ENCODE measurements at regions not wholly inside any gene's neighbourhood (a gene's known extent, or its start where the extent isn't known, plus 50 kb on each side); places are given as distances from the start of the nearest gene placed in this dataset.
A peak's percentile ranks its signal among the peaks of the same experiment; 100 is the strongest.
"Not testable (repeated sequence)": the region's sequence is repeated elsewhere in the genome, so short reads cannot be mapped to it uniquely, and the experiment has no call there.

DNA sequence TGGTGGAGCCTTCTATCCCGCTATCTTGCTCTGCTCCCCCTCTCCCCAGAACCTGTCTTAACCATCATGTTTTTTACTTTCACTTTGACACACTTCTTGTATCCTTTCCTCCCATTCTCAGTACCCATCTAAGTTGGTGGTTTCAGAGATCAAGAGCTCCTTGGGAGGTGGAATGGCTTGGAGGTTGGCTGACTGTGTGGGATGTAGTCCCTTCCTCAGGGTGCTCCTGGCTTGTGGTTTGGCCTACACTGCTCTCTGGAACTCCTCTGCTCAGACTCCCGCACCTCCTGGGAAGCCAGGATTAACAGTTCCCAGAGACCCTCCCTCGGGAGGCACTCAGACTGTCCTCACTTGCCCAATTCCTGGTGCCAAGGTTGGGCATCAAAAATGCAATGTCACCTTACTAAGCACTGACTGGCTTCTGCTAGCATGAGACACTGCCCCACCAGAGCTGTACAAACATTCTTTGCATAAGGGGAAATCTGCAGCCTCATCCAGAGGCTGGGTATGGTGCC, 93.1 kb upstream of the NAMPT start:
- DNase-seq, result no peak
- ATAC-seq (ENCODE audit: poor library complexity), result no peak
- intact Hi-C loops (cut with DNase I), result loop anchor here (10.0 kb wide), 1 partner anchor 63 kb away; no protein-coding TSS in a partner anchor

DNA sequence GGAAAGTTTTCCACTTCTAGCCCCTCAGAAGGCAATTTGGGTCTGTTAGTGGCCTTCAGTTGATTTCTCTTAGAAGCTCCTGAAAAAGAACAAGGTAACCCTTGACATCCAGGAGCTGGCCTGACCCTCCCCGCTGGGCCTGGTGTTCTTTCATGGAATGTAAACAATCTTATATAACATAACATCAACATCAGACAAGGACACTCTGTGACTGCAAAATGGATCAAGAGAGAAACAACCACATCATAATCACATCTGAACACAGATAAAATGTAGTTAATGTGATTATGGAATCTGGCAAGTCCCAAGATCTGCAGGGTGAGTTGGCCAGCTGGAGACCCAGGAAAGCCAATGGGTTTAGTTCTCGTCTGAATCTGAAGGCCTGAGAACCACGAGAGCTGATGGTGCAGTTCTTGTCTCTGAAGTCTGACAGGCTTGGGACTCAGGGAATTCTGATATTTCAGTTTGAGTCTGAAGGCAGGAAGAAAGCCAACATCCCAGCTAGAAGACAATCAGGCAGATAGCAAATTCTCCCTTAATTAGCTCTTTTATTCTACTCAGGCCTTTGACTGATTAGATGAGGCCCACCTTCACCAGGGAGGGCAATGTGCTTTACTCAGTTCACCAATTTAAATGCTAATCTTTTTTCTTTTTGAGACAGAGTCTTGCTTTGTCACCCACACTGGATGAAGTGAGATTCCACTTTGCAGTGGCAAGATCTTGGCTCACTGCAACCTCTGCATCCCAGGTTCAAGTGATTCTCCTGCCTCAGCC, 91.4 kb upstream of the NAMPT start:
- intact Hi-C loops (cut with DNase I), result loop anchor here (10.0 kb wide), 1 partner anchor 61 kb away; no protein-coding TSS in a partner anchor
- ATAC-seq (ENCODE audit: poor library complexity), result peak; percentile 24

DNA sequence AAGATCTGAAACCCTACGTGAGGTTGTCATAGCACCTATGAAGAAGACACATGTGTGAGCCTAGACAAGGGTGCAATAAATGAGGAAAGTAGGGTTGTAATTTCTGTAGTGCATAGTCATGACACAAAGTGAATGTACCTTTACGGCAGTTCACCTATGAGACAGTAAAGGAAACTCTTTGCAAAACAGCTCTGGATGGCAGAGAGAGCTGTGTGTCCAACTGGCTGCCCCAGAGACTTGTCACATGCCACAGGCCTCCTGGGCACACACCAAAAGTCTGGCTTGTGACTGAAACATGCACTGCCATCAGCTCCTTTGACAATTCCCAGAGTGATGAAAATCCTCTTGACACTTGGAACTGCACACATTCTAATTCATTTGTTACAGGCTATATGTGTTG, 90.7 kb upstream of the NAMPT start:
- ATAC-seq (ENCODE audit: poor library complexity) (peak; percentile 95), DNase-seq (peak; percentile 61)
- intact Hi-C loops (cut with DNase I), result loop anchor here (10.0 kb wide), 1 partner anchor 61 kb away; no protein-coding TSS in a partner anchor

More for the DNA sequence above, 91.4 kb upstream of the NAMPT start:
- no peak for DNase-seq

DNA sequence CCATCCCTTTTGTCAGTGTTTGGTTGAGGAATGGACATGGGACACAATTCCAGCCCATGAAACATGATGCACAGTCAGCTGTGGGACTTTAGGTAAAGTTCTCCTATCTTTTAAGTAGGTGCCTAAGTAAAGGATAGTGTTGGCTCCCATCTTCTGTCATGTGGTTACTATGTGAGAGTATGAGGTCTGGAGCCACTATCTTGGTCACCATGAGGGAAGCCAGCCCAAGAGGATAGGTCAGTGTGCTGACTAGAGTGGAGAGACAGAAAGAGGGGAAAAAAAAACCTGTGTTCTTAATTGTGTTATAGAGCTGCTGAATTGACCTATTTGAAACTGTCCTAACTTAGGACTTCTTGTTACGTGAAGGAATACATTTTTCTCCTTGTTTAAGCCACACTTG, 89.7 kb upstream of the NAMPT start:
- no peak for ATAC-seq (ENCODE audit: poor library complexity)
- intact Hi-C loops (cut with DNase I), result loop anchor here (10.0 kb wide), 1 partner anchor 60 kb away; no protein-coding TSS in a partner anchor
- no peak for DNase-seq

DNA sequence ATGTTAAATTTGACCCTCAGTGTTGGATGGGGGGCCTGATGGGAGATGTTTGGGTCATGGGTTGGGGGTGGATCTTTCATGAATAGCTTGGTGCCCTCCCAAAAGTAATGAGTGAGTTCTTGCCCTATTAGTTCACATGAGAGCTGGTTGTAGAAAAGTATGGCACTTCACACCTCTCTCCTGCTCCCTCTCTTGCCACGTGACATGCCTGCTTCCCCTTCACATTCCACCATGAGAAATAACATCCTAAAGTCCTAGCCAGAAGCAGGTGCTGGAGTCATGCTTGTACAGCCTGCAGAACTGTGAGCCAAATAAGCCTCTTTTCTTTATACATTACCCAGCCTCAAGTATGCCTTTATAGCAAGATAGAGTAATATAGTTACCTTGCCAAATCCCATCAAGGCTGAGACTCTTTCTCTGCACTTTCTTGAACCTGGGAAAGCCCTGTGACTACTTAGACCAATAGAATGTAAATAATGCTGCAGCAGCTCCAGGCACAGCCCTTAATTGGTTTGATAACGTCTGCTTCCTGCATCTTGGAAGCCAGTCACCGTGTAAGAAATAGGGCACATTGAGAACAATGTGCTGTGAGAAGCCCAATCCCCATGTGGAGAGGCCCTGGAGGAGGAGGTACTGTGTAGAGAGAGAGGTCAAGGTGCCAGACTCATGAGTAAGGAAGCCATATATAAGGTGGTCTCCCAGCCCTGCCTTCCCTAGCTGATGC, 88.0 kb upstream of the NAMPT start:
- intact Hi-C loops (cut with DNase I), result loop anchor here (10.0 kb wide), 1 partner anchor 58 kb away; no protein-coding TSS in a partner anchor
- ATAC-seq (ENCODE audit: poor library complexity) (no peak), DNase-seq (no peak)

DNA sequence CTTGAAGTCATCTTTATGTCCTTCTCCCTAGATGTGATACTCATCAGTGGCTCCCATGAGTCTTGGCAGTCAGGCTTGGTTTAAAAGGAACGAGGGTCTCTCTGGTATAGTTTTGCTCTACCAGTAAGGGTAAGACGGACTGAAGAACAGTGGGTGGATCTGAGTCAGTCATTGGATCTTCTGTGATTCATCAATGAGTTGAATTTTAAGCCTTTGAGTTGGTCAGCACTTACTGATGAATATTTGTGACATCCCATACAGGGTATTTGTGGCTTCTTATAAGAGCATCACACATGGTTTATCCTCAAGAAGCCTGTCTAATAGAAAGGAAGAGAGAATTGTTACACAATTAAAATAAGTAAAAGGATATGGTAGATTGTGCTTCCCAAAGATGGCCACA, 87.3 kb upstream of the NAMPT start:
- no peak for DNase-seq
- intact Hi-C loops (cut with DNase I), result loop anchor here (10.0 kb wide), 1 partner anchor 57 kb away; no protein-coding TSS in a partner anchor
- no peak for ATAC-seq (ENCODE audit: poor library complexity)

DNA sequence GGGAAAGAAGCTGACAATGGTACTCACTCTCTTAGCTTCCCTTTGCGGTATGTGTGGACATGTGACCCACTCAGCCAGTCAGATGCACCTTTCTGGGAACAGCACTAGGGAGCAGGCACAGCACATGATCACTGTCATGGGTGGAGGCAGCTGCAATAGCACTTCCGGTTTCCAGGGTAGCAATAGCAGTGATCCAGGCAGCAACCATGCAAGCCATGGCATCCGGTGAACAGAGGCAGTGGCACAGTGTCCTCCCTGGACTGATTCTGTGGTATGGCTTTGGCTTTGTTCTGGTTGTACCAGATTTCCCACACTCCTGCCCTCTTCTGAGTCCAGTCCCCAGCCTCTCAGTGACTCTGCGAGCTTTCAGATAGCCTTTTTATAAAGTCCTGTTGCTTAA, 86.8 kb upstream of the NAMPT start:
- peak; percentile 11 for ATAC-seq (ENCODE audit: poor library complexity)

DNA sequence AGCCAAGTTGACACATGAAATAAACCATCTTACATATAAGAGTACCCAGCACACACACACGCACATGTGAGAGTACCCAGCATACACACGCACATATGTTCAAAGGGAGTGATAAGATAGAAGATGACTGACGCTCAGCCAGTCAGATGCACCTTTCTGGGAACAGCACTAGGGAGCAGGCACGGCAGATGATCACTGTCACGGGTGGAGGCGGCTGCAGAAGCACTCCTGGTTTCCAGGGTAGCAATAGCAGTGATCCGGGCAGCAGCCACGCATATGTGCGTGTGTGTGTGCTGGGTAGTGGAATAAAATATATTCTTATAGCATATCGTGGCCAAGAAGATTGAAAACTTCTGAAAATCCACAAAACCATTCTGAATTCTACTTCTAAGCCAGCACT, 85.8 kb upstream of the NAMPT start:
- no peak for ATAC-seq (ENCODE audit: poor library complexity)
- DNase-seq, result no peak
- intact Hi-C loops (cut with DNase I), result loop anchor here (10.0 kb wide), 1 partner anchor 56 kb away; no protein-coding TSS in a partner anchor

More for the DNA sequence above, 86.8 kb upstream of the NAMPT start:
- peak; percentile 46 for DNase-seq
- intact Hi-C loops (cut with DNase I), result loop anchor here (10.0 kb wide), 1 partner anchor 57 kb away; no protein-coding TSS in a partner anchor

DNA sequence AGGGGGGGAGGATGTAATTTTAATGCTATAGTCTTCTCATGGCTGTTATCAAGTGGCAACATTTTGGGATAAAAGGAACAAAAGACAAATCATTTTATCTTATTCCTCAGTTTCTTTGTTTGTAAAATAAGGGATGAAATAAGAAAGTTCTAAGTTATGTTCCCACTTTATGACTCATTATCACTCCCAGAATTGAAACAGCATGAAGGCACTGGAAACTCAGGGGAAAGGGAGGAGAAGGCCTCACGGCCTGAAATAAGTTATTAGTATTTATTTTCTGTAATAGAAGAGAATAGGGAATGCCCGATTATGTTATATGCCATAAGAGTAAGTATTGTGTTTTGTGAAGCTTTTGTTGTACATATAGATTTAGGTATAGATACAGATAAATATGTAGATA, 85.0 kb upstream of the NAMPT start:
- no peak for DNase-seq
- ATAC-seq (ENCODE audit: poor library complexity), result no peak
- intact Hi-C loops (cut with DNase I), result loop anchor here (10.0 kb wide), 1 partner anchor 55 kb away; no protein-coding TSS in a partner anchor

DNA sequence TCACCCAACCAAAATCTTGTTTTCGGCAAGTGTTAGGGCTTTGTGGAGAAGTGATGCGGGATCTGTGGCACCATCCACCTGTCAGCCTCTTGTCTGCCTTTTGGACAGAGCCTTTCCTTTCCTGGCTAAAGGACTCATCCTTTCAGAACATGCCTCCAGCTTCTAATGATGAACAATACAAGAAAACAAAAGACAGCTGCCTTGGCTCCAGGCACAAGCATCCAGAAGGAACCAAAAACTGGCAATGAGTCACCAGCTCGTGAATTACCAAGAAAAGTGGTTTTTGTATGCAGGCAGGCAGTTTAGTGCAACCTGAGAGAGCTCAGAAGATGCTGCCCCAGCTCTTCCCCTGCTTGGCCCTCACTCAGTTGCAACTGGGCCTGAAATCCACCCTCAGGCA, 84.6 kb upstream of the NAMPT start:
- no peak for DNase-seq
- no peak for ATAC-seq (ENCODE audit: poor library complexity)
- intact Hi-C loops (cut with DNase I), result no loop called here

DNA sequence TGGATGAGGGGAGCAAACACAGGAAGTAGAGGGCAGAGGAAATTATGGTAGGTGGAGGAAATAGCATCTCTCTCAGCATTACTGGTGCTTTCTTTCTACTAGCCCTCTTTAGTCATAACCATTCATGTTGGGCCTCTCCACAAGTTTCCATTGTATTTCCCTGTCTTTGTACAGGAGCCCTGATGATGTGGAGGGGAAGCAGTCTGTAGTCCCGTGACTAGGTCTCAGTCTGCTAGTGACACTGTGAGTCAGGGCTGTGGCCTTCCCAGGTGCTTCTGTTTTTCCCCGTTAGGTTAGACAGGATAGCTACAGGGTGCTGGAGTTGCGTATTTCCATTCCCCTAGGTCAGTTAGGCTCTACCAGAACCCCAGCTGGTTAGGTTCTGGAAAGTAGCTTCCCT, 82.9 kb upstream of the NAMPT start:
- intact Hi-C loops (cut with DNase I), result no loop called here
- no peak for DNase-seq
- ATAC-seq (ENCODE audit: poor library complexity), result no peak

DNA sequence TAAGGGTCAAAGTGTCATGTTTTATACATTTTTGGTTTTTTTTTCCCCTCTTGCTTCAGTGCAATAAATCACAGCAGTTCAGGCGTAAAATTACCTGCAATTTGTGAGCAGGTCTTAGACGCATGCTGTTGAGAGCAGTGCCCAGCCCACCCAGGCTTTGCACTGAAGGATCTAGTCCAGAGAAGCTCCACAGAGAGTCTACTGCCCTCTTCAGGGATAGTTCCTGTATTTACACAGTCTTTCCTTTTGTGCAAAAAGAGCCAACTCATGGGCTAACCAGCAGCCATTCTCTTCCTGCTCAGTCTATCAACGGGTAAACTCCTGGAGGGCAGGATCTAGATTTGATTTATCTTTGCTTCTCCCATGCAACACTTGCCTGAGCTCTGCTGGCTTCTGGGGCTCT, 82.2 kb upstream of the NAMPT start:
- intact Hi-C loops (cut with DNase I), result no loop called here
- no peak for DNase-seq
- no peak for ATAC-seq (ENCODE audit: poor library complexity)

DNA sequence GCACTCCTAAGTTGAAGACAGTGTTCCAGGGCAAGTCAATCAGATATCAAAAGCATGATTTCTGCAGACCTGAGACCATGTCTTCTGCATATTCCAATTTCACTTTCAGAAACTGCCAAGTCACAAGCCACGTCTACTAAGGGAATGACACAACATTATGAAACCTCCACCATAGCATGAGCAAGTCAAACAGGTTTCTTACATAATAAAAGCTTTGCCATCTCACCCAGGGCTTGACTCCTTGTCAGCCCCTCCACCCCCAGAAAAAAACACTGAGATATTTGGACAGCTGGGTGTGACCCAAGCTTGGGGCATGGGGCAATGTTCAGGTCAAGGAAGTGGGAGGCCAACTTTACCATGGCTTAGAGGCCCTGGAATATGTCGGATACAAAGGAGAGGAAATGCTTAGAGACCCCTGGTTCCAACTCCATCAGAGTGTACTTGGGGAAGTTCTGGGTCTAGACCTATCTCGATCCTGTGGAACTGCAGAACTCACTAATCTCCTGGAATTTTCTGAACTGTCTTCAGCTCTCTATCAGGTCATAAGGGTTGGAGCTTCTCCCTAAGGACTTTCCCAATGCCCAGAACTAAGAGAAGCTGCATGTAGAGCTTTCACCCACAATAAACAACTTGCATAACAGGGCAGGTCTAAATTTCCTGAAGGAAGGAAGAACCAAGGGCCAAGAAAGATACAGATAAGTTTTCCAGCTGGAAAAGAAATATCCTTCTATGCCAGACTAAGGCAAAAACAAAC, 80.6 kb upstream of the NAMPT start:
- DNase-seq (no peak), ATAC-seq (ENCODE audit: poor library complexity) (peak; percentile 66)
- intact Hi-C loops (cut with DNase I), result no loop called here

DNA sequence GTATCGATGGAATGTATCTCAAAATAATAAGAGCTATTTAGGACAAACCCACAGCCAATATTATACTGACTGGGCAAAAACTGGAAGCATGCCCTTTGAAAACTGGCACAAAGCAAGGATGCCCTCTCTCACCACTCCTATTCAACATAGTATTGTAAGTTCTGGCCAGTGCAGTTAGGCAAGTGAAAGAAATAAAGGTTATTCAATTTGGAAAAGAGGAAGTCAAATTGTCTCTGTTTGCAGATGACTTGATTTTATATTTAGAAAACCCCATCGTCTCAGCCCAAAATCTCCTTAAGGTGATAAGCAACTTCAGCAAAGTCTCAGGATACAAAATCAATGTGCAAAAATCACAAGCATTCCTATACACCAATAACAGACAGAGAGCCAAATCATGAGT, 77.7 kb upstream of the NAMPT start:
- intact Hi-C loops (cut with DNase I), result not testable (repeated sequence)

DNA sequence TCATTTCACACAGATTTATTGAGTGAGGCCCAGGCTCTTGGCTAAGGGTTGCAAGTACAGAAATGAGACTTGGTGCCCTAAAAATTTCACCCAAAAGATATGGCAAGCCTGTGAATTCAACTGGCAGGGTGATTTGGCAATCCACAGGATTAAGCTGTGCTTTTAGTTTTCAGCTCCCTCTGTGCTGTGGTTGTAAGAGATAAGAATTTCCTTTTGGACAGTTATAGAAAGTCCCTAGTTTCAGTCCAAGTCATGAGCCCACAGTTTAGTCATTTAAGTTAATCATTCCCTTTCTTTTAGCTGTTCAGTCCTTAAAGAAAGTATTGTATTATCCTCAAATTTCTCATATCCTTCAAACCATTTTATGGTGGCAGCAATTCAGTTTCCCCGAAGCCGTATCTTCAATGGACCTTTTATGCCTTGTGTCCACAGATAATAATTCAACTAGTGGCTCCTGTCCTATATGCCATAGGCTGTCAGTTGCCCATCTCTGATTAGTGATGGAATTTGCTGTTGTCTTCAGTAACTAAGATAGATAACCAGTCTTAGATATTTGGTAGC, 73.4 kb upstream of the NAMPT start:
- no peak for DNase-seq
- ATAC-seq (ENCODE audit: poor library complexity), result peak; percentile 63
- intact Hi-C loops (cut with DNase I), result no loop called here

More for the DNA sequence above, 77.7 kb upstream of the NAMPT start:
- DNase-seq; ATAC-seq (ENCODE audit: poor library complexity): not testable (repeated sequence)

DNA sequence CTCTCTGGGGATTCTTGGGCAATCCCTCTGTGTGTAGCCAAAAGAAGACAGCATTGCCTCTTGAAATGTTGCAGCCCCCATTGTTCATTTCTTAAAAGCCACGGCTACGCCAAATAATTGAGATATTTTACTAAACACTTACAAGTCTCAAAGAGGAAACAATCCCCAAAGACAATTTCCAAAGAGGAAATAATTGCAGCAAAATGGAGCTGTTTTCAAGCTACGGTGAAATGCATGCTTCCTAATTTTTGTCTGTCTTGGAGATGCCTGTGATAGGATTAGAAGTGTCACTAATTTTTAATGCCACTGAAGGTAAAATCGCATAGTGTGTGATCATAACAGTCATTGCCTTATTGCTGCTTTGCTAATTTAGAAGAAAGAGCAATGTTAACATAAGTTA, 72.9 kb upstream of the NAMPT start:
- no peak for DNase-seq
- no peak for ATAC-seq (ENCODE audit: poor library complexity)
- intact Hi-C loops (cut with DNase I), result no loop called here

DNA sequence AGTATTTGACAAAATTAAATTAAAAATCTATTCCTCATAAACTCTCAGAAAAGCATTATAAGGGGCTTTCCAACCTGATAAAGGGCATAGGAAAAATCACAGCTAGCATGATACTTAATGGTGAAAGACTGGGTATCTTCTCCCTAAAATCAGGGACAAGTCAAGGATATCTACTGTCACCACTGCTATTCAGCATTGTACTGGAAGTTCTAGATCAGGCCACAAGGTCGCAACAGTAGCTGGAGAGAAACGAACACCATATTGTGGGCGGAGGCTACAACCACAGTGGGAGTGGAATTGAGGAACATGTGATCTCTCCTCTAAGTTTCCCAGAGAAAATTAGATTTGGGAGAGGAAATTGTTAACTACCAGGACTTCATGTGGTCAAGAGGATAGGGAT, 70.0 kb upstream of the NAMPT start:
- intact Hi-C loops (cut with DNase I), result no loop called here

DNA sequence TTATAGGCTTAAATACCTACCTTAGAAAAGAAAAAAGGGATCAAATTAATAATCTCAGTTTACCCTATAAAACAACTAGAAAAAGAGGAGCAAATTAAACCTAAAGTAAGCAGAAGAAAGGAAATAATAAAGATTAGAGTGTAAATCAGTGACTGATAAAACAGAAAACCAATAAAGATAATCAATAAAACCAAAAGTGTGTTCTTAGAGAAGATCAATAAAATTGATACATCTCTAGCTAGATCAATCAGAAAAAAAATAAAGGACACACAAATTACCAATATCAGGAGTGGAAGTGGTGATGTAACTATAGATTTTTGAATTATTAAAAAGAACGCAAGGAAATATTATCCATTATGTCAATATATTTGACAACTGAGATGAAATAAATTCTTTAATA, 69.2 kb upstream of the NAMPT start:
- DNase-seq (no peak), ATAC-seq (ENCODE audit: poor library complexity) (no peak)
- intact Hi-C loops (cut with DNase I), result no loop called here

More for the DNA sequence above, 70.0 kb upstream of the NAMPT start:
- DNase-seq (no peak), ATAC-seq (ENCODE audit: poor library complexity) (no peak)

Measured in Right ventricle myocardium superior (tissue), 1 donor.